SK-N-SH (cell line): ENCODE measurements at regions not wholly inside any gene's neighbourhood (a gene's known extent, or its start where the extent isn't known, plus 50 kb on each side); places are given as distances from the start of the nearest gene placed in this dataset.

Source experiments
- CTCF ChIP-seq: fragments of 200-600 bp; sonication (generic); IDR thresholded peaks from 2 replicates; pipeline ENCODE4 v1.6.1; 2017; ENCODE audit warnings: antibody characterized with exemption, mild to moderate bottlenecking, moderate library complexity
- EP300 ChIP-seq, 2 experiments: IDR thresholded peaks; 2 replicates each; pipeline versions ENCODE4 v1.4.0 to v1.6.1; 2012; ENCODE audit warnings: borderline replicate concordance in 1 of 2, low read depth in 1 of 2, low read length in 1 of 2
- FOXM1 ChIP-seq: IDR thresholded peaks from 2 replicates; pipeline ENCODE4 v1.4.0; 2012; ENCODE audit warnings: low read depth, mild to moderate bottlenecking
- JUND ChIP-seq: IDR thresholded peaks from 2 replicates; pipeline ENCODE4 v1.4.0; 2012
- NFIC ChIP-seq: IDR thresholded peaks from 2 replicates; pipeline ENCODE4 v1.4.0; 2012; ENCODE audit warnings: borderline replicate concordance
- POLR2AphosphoS5 ChIP-seq: IDR thresholded peaks from 2 replicates; pipeline ENCODE4 v1.6.1; 2012; ENCODE audit warnings: low read depth, low read length
- RXRA ChIP-seq: IDR thresholded peaks from 2 replicates; pipeline ENCODE4 v1.4.0; 2012; ENCODE audit warnings: low read depth, mild to moderate bottlenecking, borderline replicate concordance
- TAF1 ChIP-seq: IDR thresholded peaks from 2 replicates; pipeline ENCODE4 v1.6.1; 2012; ENCODE audit warnings: low read depth, mild to moderate bottlenecking, low read length, moderate library complexity, borderline replicate concordance

GRCh38 chr2:19652811-19653210 lies 249.0 kb downstream of the TTC32 start:
- TF ChIP-seq TAF1 = no peak
- TF ChIP-seq RXRA = no peak
- TF ChIP-seq EP300 (IDR thresholded peaks at IDR 0.05; ENCODE audit: borderline replicate concordance in 1 of 2, low read depth in 1 of 2, low read length in 1 of 2) = no peak
- TF ChIP-seq POLR2AphosphoS5 = no peak
- TF ChIP-seq CTCF = no peak
- no peak for TF ChIP-seq NFIC
- no peak for TF ChIP-seq JUND
- no peak for TF ChIP-seq FOXM1
